Effector memory CD8-positive, alpha-beta T cell (primary cell): ENCODE measurements at regions not wholly inside any gene's neighbourhood (a gene's known extent, or its start where the extent isn't known, plus 50 kb on each side); places are given as distances from the start of the nearest gene placed in this dataset.
"Not testable (repeated sequence)": the region's sequence is repeated elsewhere in the genome, so short reads cannot be mapped to it uniquely, and the experiment has no call there.

ENCODE experiments used
- ATAC-seq: fragments of 150-1000 bp; cut with Tn5 transposase; replicated peaks from 2 replicates; pipeline ENCODE4 v1.10.0; 2021; ENCODE audit warnings: mild to moderate bottlenecking, moderate library complexity
- DNase-seq, 3 experiments: peaks; one replicate each; pipeline ENCODE4 v3.0.0; 2021
- H3K27ac Mint-ChIP-seq, 2 donors: one replicate each; pipeline ENCODE4 v1.8.0; 2022; ENCODE audit warnings: mild to moderate bottlenecking in 2 of 2, mixed read lengths in 2 of 2, moderate library complexity in 2 of 2
- H3K27me3 Mint-ChIP-seq, 2 donors: one replicate each; pipeline ENCODE4 v1.8.0; 2022; ENCODE audit warnings: mixed read lengths in 2 of 2
- H3K36me3 Mint-ChIP-seq: one replicate; pipeline ENCODE4 v1.8.0; 2022; ENCODE audit warnings: mild to moderate bottlenecking, moderate library complexity, mixed read lengths; ENCODE audit not compliant: insufficient read depth
- H3K4me1 Mint-ChIP-seq, 2 donors: one replicate each; pipeline ENCODE4 v1.8.0; 2022; ENCODE audit warnings: low read depth in 2 of 2, mixed read lengths in 2 of 2
- H3K4me3 Mint-ChIP-seq, 2 donors: one replicate each; pipeline ENCODE4 v1.8.0; 2022; ENCODE audit warnings: mild to moderate bottlenecking in 2 of 2, mixed read lengths in 2 of 2, moderate library complexity in 2 of 2
- H3K9me3 Mint-ChIP-seq, 2 donors: one replicate each; pipeline ENCODE4 v1.8.0; 2022; ENCODE audit warnings: mixed read lengths in 2 of 2

- Mint-ChIP-seq H3K27ac (no peak overlapping the region), H3K4me3 (no peak overlapping the region), H3K9me3 (peaks cover 0 to 5% of the 10 kb centered on the region in 2 donors), H3K36me3 (no peaks in the 10 kb centered on the region), H3K4me1 (no peaks in the 10 kb centered on the region), H3K27me3 (peaks cover 0 to 4% of the 10 kb centered on the region in 2 donors)
- DNase-seq (no peak), ATAC-seq (no peak)
Observed at GRCh38 chr2:144738749-144739148, 218.8 kb upstream of the ZEB2 start.

GRCh38 chr2:144730711-144731110, 210.8 kb upstream of the ZEB2 start:
- DNase-seq (no peak), ATAC-seq (no peak)
- Mint-ChIP-seq H3K27ac (no peak overlapping the region), H3K4me3 (no peak overlapping the region), H3K36me3 (no peaks in the 10 kb centered on the region), H3K27me3 (no peaks in the 10 kb centered on the region), H3K9me3 (peaks cover 0 to 5% of the 10 kb centered on the region in 2 donors), H3K4me1 (no peaks in the 10 kb centered on the region)

- ATAC-seq, H3K4me1 Mint-ChIP-seq, H3K9me3 Mint-ChIP-seq, H3K36me3 Mint-ChIP-seq, H3K4me3 Mint-ChIP-seq, H3K27me3 Mint-ChIP-seq, H3K27ac Mint-ChIP-seq, DNase-seq: not testable (repeated sequence)
Observed at GRCh38 chr2:144724460-144724859, 204.5 kb upstream of the ZEB2 start.

DNA sequence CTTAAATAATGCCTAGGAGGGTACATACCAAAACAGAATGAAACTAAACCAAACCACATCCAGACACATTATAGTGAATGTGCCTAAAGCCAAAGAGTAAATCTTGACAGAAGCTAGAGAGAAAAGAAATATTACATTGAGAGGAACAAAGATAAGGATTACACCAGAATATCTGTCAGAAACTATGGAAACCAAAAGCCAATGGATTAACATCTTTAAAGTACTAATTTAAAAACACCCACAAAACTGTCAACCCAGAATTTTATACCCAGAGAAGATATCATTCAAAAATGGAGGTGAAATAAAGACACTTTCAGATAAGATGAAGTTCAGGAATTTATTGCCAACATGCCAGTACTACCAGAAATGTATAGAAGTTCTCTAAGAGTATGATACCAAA, 198.5 kb upstream of the ZEB2 start:
- H3K36me3 Mint-ChIP-seq: no peaks in the 10 kb centered on the region
- H3K27ac Mint-ChIP-seq: no peak overlapping the region
- no peaks in the 10 kb centered on the region for H3K27me3 Mint-ChIP-seq
- peaks cover 9 to 21% of the 10 kb centered on the region in 2 donors for H3K9me3 Mint-ChIP-seq
- peaks cover 0 to 8% of the 10 kb centered on the region in 2 donors for H3K4me1 Mint-ChIP-seq
- DNase-seq (no peak), ATAC-seq (no peak)
- no peak overlapping the region for H3K4me3 Mint-ChIP-seq

- H3K9me3 Mint-ChIP-seq: peaks cover 9 to 21% of the 10 kb centered on the region in 2 donors
- no peak overlapping the region for H3K27ac Mint-ChIP-seq
- peaks cover 0 to 8% of the 10 kb centered on the region in 2 donors for H3K4me1 Mint-ChIP-seq
Observed at GRCh38 chr2:144715992-144716391, 196.1 kb upstream of the ZEB2 start.

DNA sequence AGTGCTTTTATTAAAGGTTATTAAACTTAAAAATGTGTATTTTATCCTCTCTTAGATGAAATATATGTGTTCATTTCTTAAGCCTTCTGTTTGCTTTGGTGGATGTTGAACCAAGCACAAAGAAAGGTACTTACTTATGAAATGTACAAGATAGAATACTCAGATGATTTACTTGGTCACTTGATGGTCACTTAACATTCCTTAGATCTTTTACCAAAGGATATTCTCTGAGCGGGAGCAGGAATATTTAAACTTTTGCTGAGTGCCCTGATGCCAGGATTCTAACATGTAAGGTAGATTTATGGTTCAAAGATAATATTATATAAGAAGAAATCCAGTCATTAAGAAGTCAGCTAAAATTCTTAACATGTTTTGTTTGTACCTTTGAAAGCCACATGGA, 193.5 kb upstream of the ZEB2 start:
- no peaks in the 10 kb centered on the region for H3K27me3 Mint-ChIP-seq
- ATAC-seq (no peak), DNase-seq (no peak)
- H3K9me3 Mint-ChIP-seq: peaks cover 9 to 18% of the 10 kb centered on the region in 2 donors
- no peak overlapping the region for H3K4me3 Mint-ChIP-seq
- peaks cover 0 to 8% of the 10 kb centered on the region in 2 donors for H3K4me1 Mint-ChIP-seq
- H3K36me3 Mint-ChIP-seq: no peaks in the 10 kb centered on the region
- H3K27ac Mint-ChIP-seq: no peak overlapping the region

More at GRCh38 chr2:144715992-144716391, 196.1 kb upstream of the ZEB2 start:
- DNase-seq (no peak), ATAC-seq (no peak)
- Mint-ChIP-seq H3K4me3 (no peak overlapping the region), H3K36me3 (no peaks in the 10 kb centered on the region), H3K27me3 (no peaks in the 10 kb centered on the region)

GRCh38 chr2:144712550-144712940, 192.6 kb upstream of the ZEB2 start:
- Mint-ChIP-seq H3K4me3 (no peak overlapping the region), H3K27me3 (peaks cover 0 to 3% of the 10 kb centered on the region in 2 donors), H3K36me3 (no peaks in the 10 kb centered on the region), H3K27ac (no peak overlapping the region), H3K4me1 (peaks cover 0 to 8% of the 10 kb centered on the region in 2 donors), H3K9me3 (peaks cover 5 to 9% of the 10 kb centered on the region in 2 donors)
- DNase-seq (no peak), ATAC-seq (no peak)

- DNase-seq (no peak), ATAC-seq (no peak)
- Mint-ChIP-seq H3K27ac (no peak overlapping the region), H3K9me3 (peaks cover 5 to 7% of the 10 kb centered on the region in 2 donors), H3K27me3 (peaks cover 0 to 7% of the 10 kb centered on the region in 2 donors), H3K36me3 (no peaks in the 10 kb centered on the region), H3K4me3 (no peak overlapping the region), H3K4me1 (peaks cover 0 to 8% of the 10 kb centered on the region in 2 donors)
Observed at GRCh38 chr2:144711630-144712549, 192.0 kb upstream of the ZEB2 start.

DNA sequence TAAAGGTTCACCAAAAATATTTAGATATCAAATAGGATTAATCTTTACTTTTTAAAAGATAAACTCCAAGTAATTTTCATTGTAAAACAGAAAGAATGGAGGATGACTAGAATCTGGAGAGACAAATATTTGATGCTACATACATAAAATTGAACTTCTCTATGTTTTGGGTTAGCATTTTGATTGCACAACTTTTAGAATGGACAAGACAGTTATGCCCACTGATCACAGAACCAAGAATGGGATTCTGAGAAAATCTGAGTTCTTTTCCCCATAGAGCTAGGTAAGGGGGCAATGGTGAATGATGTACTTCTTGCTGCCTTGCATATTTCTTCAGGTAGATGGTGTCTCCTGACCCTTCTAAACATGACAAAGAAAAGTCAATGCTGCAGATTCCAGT, 191.2 kb upstream of the ZEB2 start:
- Mint-ChIP-seq H3K27ac (no peak overlapping the region), H3K9me3 (peaks cover 5 to 6% of the 10 kb centered on the region in 2 donors), H3K36me3 (no peaks in the 10 kb centered on the region), H3K4me1 (peaks cover 0 to 5% of the 10 kb centered on the region in 2 donors), H3K27me3 (peaks cover 0 to 7% of the 10 kb centered on the region in 2 donors), H3K4me3 (no peak overlapping the region)
- no peak for ATAC-seq
- no peak for DNase-seq

GRCh38 chr2:144708626-144709025, 188.7 kb upstream of the ZEB2 start:
- no peaks in the 10 kb centered on the region for H3K9me3 Mint-ChIP-seq
- H3K27me3 Mint-ChIP-seq: peaks cover 0 to 7% of the 10 kb centered on the region in 2 donors
- no peaks in the 10 kb centered on the region for H3K4me1 Mint-ChIP-seq
- DNase-seq (no peak), ATAC-seq (no peak)
- no peak overlapping the region for H3K27ac Mint-ChIP-seq
- no peaks in the 10 kb centered on the region for H3K36me3 Mint-ChIP-seq
- H3K4me3 Mint-ChIP-seq: no peak overlapping the region

DNA sequence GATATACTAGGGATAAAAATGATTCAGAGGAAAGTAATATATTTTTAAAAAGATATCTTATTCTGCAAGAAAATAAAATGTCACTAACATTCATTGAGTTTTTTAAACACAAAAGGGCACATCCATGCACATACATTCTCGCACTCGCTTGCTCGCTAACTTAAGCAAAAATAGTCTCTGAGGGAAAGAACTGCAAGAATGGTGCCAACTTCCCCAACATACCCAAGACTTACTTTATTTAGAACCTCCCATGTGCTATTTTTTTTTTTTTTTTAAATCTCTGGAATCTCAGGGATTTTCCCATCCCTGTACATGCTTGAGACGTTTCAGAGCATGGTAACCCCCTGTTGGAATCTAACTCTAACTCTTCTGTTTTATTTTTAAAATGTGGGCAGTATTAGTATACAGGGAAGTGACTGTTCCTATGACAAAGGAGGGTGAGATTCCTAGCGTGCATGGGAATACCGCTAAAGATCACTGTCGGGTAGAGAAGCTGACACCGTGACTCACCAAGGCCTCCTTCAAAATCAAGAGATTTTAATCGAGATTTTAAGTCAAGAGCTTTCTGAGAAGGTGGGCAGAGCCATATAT, 187.9 kb upstream of the ZEB2 start:
- peaks cover 0 to 7% of the 10 kb centered on the region in 2 donors for H3K27me3 Mint-ChIP-seq
- ATAC-seq: no peak
- no peak overlapping the region for H3K4me3 Mint-ChIP-seq
- H3K4me1 Mint-ChIP-seq: no peaks in the 10 kb centered on the region
- no peaks in the 10 kb centered on the region for H3K9me3 Mint-ChIP-seq
- H3K27ac Mint-ChIP-seq: no peak overlapping the region
- no peak for DNase-seq
- H3K36me3 Mint-ChIP-seq: no peaks in the 10 kb centered on the region

DNA sequence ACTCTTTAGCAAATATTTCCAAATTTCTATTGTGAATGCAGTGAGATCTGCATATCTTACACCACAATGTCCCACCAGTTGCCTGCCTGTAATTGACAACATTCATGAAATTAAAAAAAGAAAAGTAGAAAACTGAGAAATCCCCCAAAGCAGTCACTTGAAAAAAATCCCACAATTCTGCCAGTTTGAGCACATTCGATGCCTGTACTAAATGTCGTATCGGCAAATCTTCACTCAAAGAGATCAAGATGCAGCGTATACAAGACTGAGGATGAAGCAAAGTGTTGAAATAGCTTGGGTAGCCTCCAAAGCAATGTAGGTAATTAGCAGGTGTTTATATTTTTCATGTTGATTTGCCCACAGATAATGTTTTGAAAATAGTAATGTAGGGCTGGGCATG, 186.7 kb upstream of the ZEB2 start:
- peaks cover 0 to 7% of the 10 kb centered on the region in 2 donors for H3K27me3 Mint-ChIP-seq
- no peaks in the 10 kb centered on the region for H3K9me3 Mint-ChIP-seq
- no peaks in the 10 kb centered on the region for H3K36me3 Mint-ChIP-seq
- DNase-seq: no peak
- no peak overlapping the region for H3K4me3 Mint-ChIP-seq
- no peak for ATAC-seq
- H3K4me1 Mint-ChIP-seq: no peaks in the 10 kb centered on the region
- H3K27ac Mint-ChIP-seq: no peak overlapping the region

- H3K27ac Mint-ChIP-seq: no peak overlapping the region
- DNase-seq (no peak), ATAC-seq (no peak)
- no peaks in the 10 kb centered on the region for H3K9me3 Mint-ChIP-seq
- no peaks in the 10 kb centered on the region for H3K4me1 Mint-ChIP-seq
- H3K27me3 Mint-ChIP-seq: peaks cover 0 to 7% of the 10 kb centered on the region in 2 donors
- H3K4me3 Mint-ChIP-seq: no peak overlapping the region
- H3K36me3 Mint-ChIP-seq: no peaks in the 10 kb centered on the region
Observed at GRCh38 chr2:144705328-144706245, 185.7 kb upstream of the ZEB2 start.
